H9 (cell line): ENCODE measurements at regions not wholly inside any gene's neighbourhood (a gene's known extent, or its start where the extent isn't known, plus 50 kb on each side); places are given as distances from the start of the nearest gene placed in this dataset.
"Not testable (repeated sequence)": the region's sequence is repeated elsewhere in the genome, so short reads cannot be mapped to it uniquely, and the experiment has no call there.

Experiments
- DNase-seq: peaks from one replicate; pipeline ENCODE4 v3.0.0-alpha.2; 2017
- H2AFZ ChIP-seq: one replicate; pipeline ENCODE4 v1.6.1; 2013; ENCODE audit warnings: mild to moderate bottlenecking, low read length, control low read depth, moderate library complexity
- H2AK5ac ChIP-seq: 2 replicates; pipeline ENCODE4 v1.6.1; 2013; ENCODE audit warnings: low read length, control low read depth, mixed read lengths; ENCODE audit not compliant: insufficient read length
- H2BK120ac ChIP-seq: one replicate; pipeline ENCODE4 v1.6.1; 2013; ENCODE audit warnings: low read depth, mild to moderate bottlenecking, low read length, control low read depth, inconsistent platforms; ENCODE audit not compliant: poor library complexity, severe bottlenecking
- H2BK12ac ChIP-seq: 2 replicates; pipeline ENCODE4 v1.6.1; 2013; ENCODE audit warnings: low read length, control low read depth, mixed read lengths, low read depth; ENCODE audit not compliant: insufficient read length
- H2BK15ac ChIP-seq: 2 replicates; pipeline ENCODE4 v1.6.1; 2013; ENCODE audit warnings: low read depth, low read length, control low read depth
- H2BK20ac ChIP-seq: one replicate; pipeline ENCODE4 v1.6.1; 2013; ENCODE audit warnings: low read depth, mild to moderate bottlenecking, low read length, control low read depth, inconsistent platforms; ENCODE audit not compliant: poor library complexity, severe bottlenecking
- H2BK5ac ChIP-seq: 2 replicates; pipeline ENCODE4 v1.6.1; 2013; ENCODE audit warnings: low read length, control low read depth, mixed read lengths; ENCODE audit not compliant: insufficient read length
- H3K14ac ChIP-seq: 2 replicates; pipeline ENCODE4 v1.6.1; 2013; ENCODE audit warnings: low read length, control low read depth; ENCODE audit not compliant: insufficient read depth
- H3K18ac ChIP-seq: 2 replicates; pipeline ENCODE4 v1.6.1; 2013; ENCODE audit warnings: low read depth, mild to moderate bottlenecking, mixed read lengths, low read length, control low read depth; ENCODE audit not compliant: insufficient read length
- H3K23ac ChIP-seq: 2 replicates; pipeline ENCODE4 v1.6.1; 2013; ENCODE audit warnings: low read length, control low read depth, mixed read lengths, low read depth; ENCODE audit not compliant: insufficient read length
- H3K23me2 ChIP-seq: 2 replicates; pipeline ENCODE4 v1.6.1; 2013; ENCODE audit warnings: low read depth, mild to moderate bottlenecking, mixed read lengths, low read length, control low read depth; ENCODE audit not compliant: insufficient read length, poor library complexity, severe bottlenecking
- H3K27ac ChIP-seq: 2 replicates; pipeline ENCODE4 v1.5.1; 2013; ENCODE audit warnings: low read length, control low read depth, mixed read lengths, low read depth; ENCODE audit not compliant: insufficient read length
- H3K27me3 ChIP-seq: 2 replicates; pipeline ENCODE4 v1.6.1; 2013; ENCODE audit warnings: low read length, control low read depth, inconsistent platforms; ENCODE audit not compliant: insufficient read depth
- H3K4ac ChIP-seq: 2 replicates; pipeline ENCODE4 v1.6.1; 2013; ENCODE audit warnings: low read depth, mild to moderate bottlenecking, control low read depth, inconsistent platforms, low read length, moderate library complexity
- H3K4me1 ChIP-seq: 2 replicates; pipeline ENCODE4 v1.6.1; 2013; ENCODE audit warnings: low read length, control low read depth, inconsistent platforms; ENCODE audit not compliant: insufficient read depth
- H3K4me2 ChIP-seq: 2 replicates; pipeline ENCODE4 v1.6.1; 2013; ENCODE audit warnings: low read length, control low read depth, mixed read lengths; ENCODE audit not compliant: insufficient read length, insufficient read depth
- H3K56ac ChIP-seq: 2 replicates; pipeline ENCODE4 v1.6.1; 2013; ENCODE audit warnings: low read depth, mild to moderate bottlenecking, mixed read lengths, low read length, control low read depth; ENCODE audit not compliant: insufficient read length
- H3K79me1 ChIP-seq: 2 replicates; pipeline ENCODE4 v1.6.1; 2013; ENCODE audit warnings: low read depth, mild to moderate bottlenecking, moderate library complexity, low read length, control low read depth, inconsistent platforms; ENCODE audit not compliant: insufficient read depth, poor library complexity, severe bottlenecking
- H3K79me2 ChIP-seq: 2 replicates; pipeline ENCODE4 v1.6.1; 2013; ENCODE audit warnings: low read length, control low read depth, inconsistent platforms; ENCODE audit not compliant: insufficient read depth
- H3K9ac ChIP-seq: 2 replicates; pipeline ENCODE4 v1.6.1; 2013; ENCODE audit warnings: low read length, control low read depth, mixed read lengths; ENCODE audit not compliant: insufficient read length; ENCODE audit errors: extremely low read depth
- H3K9me3 ChIP-seq: one replicate; pipeline ENCODE4 v1.6.1; 2013; ENCODE audit warnings: low read depth, low read length, inconsistent platforms; ENCODE audit not compliant: control insufficient read depth
- H3T11ph ChIP-seq: one replicate; pipeline ENCODE4 v1.6.1; 2013; ENCODE audit warnings: mild to moderate bottlenecking, low read length, control low read depth, inconsistent platforms
- H4K20me1 ChIP-seq: one replicate; pipeline ENCODE4 v1.6.1; 2013; ENCODE audit not compliant: control insufficient read depth, insufficient read length, insufficient read depth
- H4K5ac ChIP-seq: 2 replicates; pipeline ENCODE4 v1.6.1; 2013; ENCODE audit warnings: low read depth, mild to moderate bottlenecking, mixed read lengths, low read length, control low read depth; ENCODE audit not compliant: insufficient read length
- H4K8ac ChIP-seq: replicated peaks from 2 replicates; pipeline ENCODE4 v1.6.1; 2013; ENCODE audit warnings: low read length, control low read depth, mixed read lengths, low read depth; ENCODE audit not compliant: insufficient read length
- H4K91ac ChIP-seq: 2 replicates; pipeline ENCODE4 v1.6.1; 2013; ENCODE audit warnings: low read depth, mild to moderate bottlenecking, moderate library complexity, mixed read lengths, low read length, control low read depth; ENCODE audit not compliant: insufficient read length
- H3K27ac Mint-ChIP-seq, 3 experiments: 2 replicates in 2 of 3; 3 replicates in 1 of 3; pipeline ENCODE4 v1.8.0; 2020 to 2021; ENCODE audit warnings: mixed read lengths in 3 of 3, mild to moderate bottlenecking in 1 of 3, moderate library complexity in 1 of 3
- H3K27me3 Mint-ChIP-seq: 2 replicates; pipeline ENCODE4 v1.8.0; 2021; ENCODE audit warnings: low read depth, mild to moderate bottlenecking, moderate library complexity, mixed read lengths
- H3K36me3 Mint-ChIP-seq, 3 experiments: 2 replicates in 2 of 3; 3 replicates in 1 of 3; pipeline ENCODE4 v1.8.0; 2020 to 2021; ENCODE audit warnings: low read depth in 3 of 3, mixed read lengths in 3 of 3; ENCODE audit not compliant: insufficient read depth in 1 of 3
- H3K4me1 Mint-ChIP-seq, 2 experiments: 2 replicates each; pipeline ENCODE4 v1.8.0; 2020; ENCODE audit warnings: mixed read lengths in 2 of 2
- H3K4me3 Mint-ChIP-seq, 2 experiments: 2 replicates in 1 of 2; 3 replicates in 1 of 2; pipeline ENCODE4 v1.8.0; 2020 to 2021; ENCODE audit warnings: mild to moderate bottlenecking in 2 of 2, mixed read lengths in 2 of 2, moderate library complexity in 1 of 2
- H3K9me3 Mint-ChIP-seq, 2 experiments: 2 replicates in 1 of 2; 3 replicates in 1 of 2; pipeline ENCODE4 v1.8.0; 2020; ENCODE audit warnings: mild to moderate bottlenecking in 2 of 2, mixed read lengths in 2 of 2, moderate library complexity in 1 of 2
- CTCF ChIP-seq: fragments of 200-600 bp; sonication (generic); conservative IDR thresholded peaks from 3 replicates; pipeline ENCODE4 v1.8.0; 2021; ENCODE audit warnings: antibody characterized with exemption, mild to moderate bottlenecking
- WGBS: extraction: QIAGEN DNeasy Blood & Tissue Kit; methylation state at CpG from one replicate; pipeline ENCODE4 v1.1.7; 2013; ENCODE audit warnings: missing lambda C conversion rate, low lambda C conversion rate, mixed read lengths; ENCODE audit not compliant: insufficient read length; ENCODE audit errors: extremely low coverage; 5-methylcytosine and 5-hydroxymethylcytosine counted together

- Histone ChIP-seq H2BK15ac (no peak overlapping the region), H3K18ac (no peak overlapping the region), H2BK20ac (no peak overlapping the region), H3K23me2 (no peaks in the 10 kb centered on the region), H4K5ac (no peak overlapping the region), H4K8ac (no peak overlapping the region), H3T11ph (no peak overlapping the region), H4K20me1 (no peaks in the 10 kb centered on the region), H3K79me2 (no peaks in the 10 kb centered on the region), H2AK5ac (no peak overlapping the region), H3K4ac (no peak overlapping the region), H3K9me3 (no peaks in the 10 kb centered on the region), H3K14ac (no peak overlapping the region), H2BK120ac (no peak overlapping the region), H3K27me3 (no peaks in the 10 kb centered on the region), H2AFZ (no peak overlapping the region), H2BK5ac (no peak overlapping the region), H3K4me1 (no peaks in the 10 kb centered on the region), H2BK12ac (no peak overlapping the region), H3K79me1 (no peaks in the 10 kb centered on the region), H3K9ac (no peak overlapping the region), H4K91ac (no peak overlapping the region), H3K23ac (no peak overlapping the region), H3K4me2 (no peak overlapping the region), H3K56ac (no peak overlapping the region), H3K27ac (no peak overlapping the region)
- no peak for DNase-seq
- no CpG with 5 or more reads among the region's 3 CpGs for WGBS
- H3K36me3 Mint-ChIP-seq: peaks cover 0 to 4% (median 4%) of the 10 kb centered on the region in 3 experiments; a peak in 4 of 7 replicates
- H3K27ac Mint-ChIP-seq: no peak overlapping the region
- peaks cover 3 to 8% of the 10 kb centered on the region in 2 experiments for H3K9me3 Mint-ChIP-seq
- TF ChIP-seq CTCF: no peak
- H3K4me3 Mint-ChIP-seq: no peak overlapping the region
- peaks cover 3% of the 10 kb centered on the region in 2 experiments; a peak in 1 of 4 replicates for H3K4me1 Mint-ChIP-seq
- no peaks in the 10 kb centered on the region; the same call in 1 of the 2 replicates for H3K27me3 Mint-ChIP-seq
Measured at GRCh38 chr20:47432834-47433210, 68.9 kb upstream of the NCOA3 start.

- H4K91ac ChIP-seq, H2BK20ac ChIP-seq, H2AFZ ChIP-seq, H3K14ac ChIP-seq, H3K4me3 Mint-ChIP-seq, H3K18ac ChIP-seq, H3K4me1 Mint-ChIP-seq, H3T11ph ChIP-seq, H3K79me2 ChIP-seq, H3K23me2 ChIP-seq, H3K4me1 ChIP-seq, H3K79me1 ChIP-seq, H2BK12ac ChIP-seq, H3K4ac ChIP-seq, H2BK120ac ChIP-seq, H3K27me3 ChIP-seq, H3K23ac ChIP-seq, H3K9ac ChIP-seq, H3K9me3 ChIP-seq, H2BK5ac ChIP-seq, H3K9me3 Mint-ChIP-seq, H3K27me3 Mint-ChIP-seq, H3K4me2 ChIP-seq, H4K20me1 ChIP-seq, H3K27ac ChIP-seq, DNase-seq, H3K36me3 Mint-ChIP-seq, H2AK5ac ChIP-seq, H4K8ac ChIP-seq, H3K27ac Mint-ChIP-seq, H2BK15ac ChIP-seq, H4K5ac ChIP-seq, H3K56ac ChIP-seq: not testable (repeated sequence)
- WGBS: no CpG with 5 or more reads among the region's 13 CpGs
Measured at GRCh38 chr20:47434128-47434779, 67.4 kb upstream of the NCOA3 start.
